ENCODE measurements at regions not wholly inside any gene's neighbourhood (a gene's known extent, or its start where the extent isn't known, plus 50 kb on each side); places are given as distances from the start of the nearest gene placed in this dataset.

DNA sequence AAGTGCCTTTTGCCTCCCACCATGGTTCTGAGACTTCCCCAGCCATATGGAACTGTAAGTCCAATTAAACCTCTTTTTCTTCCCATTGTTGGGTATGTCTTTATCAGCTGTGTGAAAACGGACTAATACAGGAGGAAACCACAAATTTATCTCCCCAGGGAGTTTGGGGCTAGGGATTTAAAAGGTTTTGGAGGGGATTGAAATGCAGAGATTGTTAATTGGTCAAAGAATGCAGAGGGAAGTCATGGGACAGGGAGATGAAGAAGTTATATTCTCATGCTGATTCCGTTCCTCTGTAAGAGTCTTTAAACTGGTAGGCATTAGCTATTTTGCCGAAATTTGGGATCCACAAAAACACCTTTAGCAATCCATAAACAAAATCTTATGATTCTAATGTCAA, 57.9 kb downstream of the TKTL2 start:
- TF ChIP-seq ZNF10 (tag by site-specific recombination; IDR thresholded peaks at IDR 0.05), result no peak
- no peak for TF ChIP-seq YY1 (tag by site-specific recombination; IDR thresholded peaks at IDR 0.05)
